ENCODE measurements at regions not wholly inside any gene's neighbourhood (a gene's known extent, or its start where the extent isn't known, plus 50 kb on each side); places are given as distances from the start of the nearest gene placed in this dataset.

DNA sequence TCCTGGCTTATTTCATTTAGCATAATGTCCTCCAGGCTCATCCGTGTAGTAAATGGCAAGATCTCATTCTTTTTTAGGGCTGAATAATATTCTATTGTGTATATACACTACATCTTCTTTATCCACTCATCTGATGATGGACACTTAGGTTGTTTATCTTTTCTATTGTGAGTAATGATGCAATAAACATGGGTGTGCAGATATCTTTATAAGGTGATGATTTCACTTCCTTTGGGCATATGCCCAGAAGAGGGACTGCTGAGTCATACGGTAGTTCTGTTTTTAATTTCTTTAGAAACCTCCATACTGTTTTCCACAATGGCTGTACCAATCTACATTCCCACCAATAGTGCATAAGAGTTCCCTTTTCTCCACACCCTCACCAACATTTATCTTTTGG, 317.6 kb upstream of the CNKSR2 start:
- no peaks in the 10 kb centered on the region for H3K36me3 Mint-ChIP-seq (ENCODE audit: low read depth)
- CTCF ChIA-PET = no interaction called here
- no peak overlapping the region for H3K4me3 Mint-ChIP-seq
- ATAC-seq (no peak), DNase-seq (no peak)
- H3K27ac Mint-ChIP-seq = no peak overlapping the region
- H3K4me1 Mint-ChIP-seq (ENCODE audit: low read depth) = no peaks in the 10 kb centered on the region
- POLR2A ChIA-PET = no interaction called here
- peaks cover 5% of the 10 kb centered on the region for H3K9me3 Mint-ChIP-seq (ENCODE audit: insufficient read depth)
- no peaks in the 10 kb centered on the region for H3K27me3 Mint-ChIP-seq (ENCODE audit: low read depth)

DNA sequence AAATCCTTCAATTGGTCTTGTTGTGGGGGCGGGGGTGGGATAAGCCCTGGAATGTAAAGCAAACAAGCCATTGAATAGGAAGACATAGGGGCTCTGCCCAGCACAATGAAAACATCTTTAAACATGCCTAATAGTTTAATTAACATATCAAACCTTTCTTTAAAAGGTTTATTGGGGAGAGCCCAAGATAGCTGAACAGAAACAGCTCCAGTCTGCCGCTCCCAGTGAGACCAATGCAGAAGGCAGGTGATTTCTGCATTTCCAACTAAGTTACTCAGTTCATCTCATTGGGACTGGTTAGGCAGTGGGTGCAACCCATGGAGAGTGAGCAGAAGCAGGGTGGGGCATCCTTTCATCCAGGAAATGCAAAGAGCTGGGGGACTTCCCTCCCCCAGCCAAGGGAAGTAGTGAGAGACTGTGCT, 327.2 kb upstream of the CNKSR2 start:
- no peaks in the 10 kb centered on the region for H3K4me1 Mint-ChIP-seq (ENCODE audit: low read depth)
- DNase-seq (no peak), ATAC-seq (no peak)
- ChIA-PET CTCF (no interaction called here), POLR2A (no interaction called here)
- H3K9me3 Mint-ChIP-seq (ENCODE audit: insufficient read depth) = no peaks in the 10 kb centered on the region
- H3K27ac Mint-ChIP-seq = no peak overlapping the region
- no peaks in the 10 kb centered on the region for H3K36me3 Mint-ChIP-seq (ENCODE audit: low read depth)
- no peak overlapping the region for H3K4me3 Mint-ChIP-seq
- H3K27me3 Mint-ChIP-seq (ENCODE audit: low read depth) = no peaks in the 10 kb centered on the region

DNA sequence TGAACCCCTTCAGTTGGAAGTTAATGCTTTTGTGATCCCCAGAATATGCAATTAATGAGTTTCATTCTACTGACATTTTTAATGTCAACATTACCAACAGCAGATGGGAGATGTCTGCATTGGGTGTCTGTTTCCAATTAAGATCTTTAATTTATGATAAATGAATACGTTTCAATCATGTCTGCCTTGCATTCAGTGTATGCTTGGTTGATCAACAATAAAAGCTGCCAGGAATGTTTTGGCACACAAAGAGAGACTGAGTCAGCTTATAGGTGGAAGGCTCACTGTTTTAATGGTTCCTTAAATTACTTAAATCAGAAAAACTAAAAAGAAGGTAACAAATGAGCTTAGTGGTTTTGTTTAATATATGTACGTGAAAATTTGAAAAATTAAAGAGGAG, 359.9 kb upstream of the CNKSR2 start:
- POLR2A ChIA-PET = no interaction called here

DNA sequence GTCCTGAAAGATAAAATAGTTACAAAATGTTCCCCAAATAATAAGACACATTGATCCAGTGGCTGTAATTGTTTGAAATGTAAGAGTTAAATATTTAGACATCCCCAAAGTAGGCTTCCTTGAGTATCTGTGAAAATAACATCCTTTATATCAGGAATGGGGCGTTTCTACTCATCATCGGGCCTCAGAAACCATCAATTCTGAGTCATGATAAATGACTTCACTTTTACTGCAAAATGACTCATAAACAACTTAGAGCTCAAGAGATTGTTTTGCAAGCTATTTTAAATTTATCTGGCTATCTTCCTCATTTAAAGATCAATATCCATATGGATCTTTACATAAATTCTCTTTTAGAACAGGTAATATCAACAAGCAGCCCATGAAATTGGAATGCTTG, 369.4 kb upstream of the CNKSR2 start:
- POLR2A ChIA-PET = no interaction called here
- CTCF ChIA-PET = no interaction called here
- ATAC-seq (no peak), DNase-seq (no peak)
- Mint-ChIP-seq H3K27me3 (ENCODE audit: low read depth) (no peaks in the 10 kb centered on the region), H3K27ac (no peak overlapping the region), H3K9me3 (ENCODE audit: insufficient read depth) (no peaks in the 10 kb centered on the region), H3K36me3 (ENCODE audit: low read depth) (no peaks in the 10 kb centered on the region), H3K4me1 (ENCODE audit: low read depth) (no peaks in the 10 kb centered on the region), H3K4me3 (no peak overlapping the region)

More for the DNA sequence above, 359.9 kb upstream of the CNKSR2 start:
- no peaks in the 10 kb centered on the region for H3K4me1 Mint-ChIP-seq (ENCODE audit: low read depth)
- no peaks in the 10 kb centered on the region for H3K36me3 Mint-ChIP-seq (ENCODE audit: low read depth)
- ATAC-seq (no peak), DNase-seq (no peak)
- H3K27ac Mint-ChIP-seq = no peak overlapping the region
- CTCF ChIA-PET = no interaction called here
- no peaks in the 10 kb centered on the region for H3K27me3 Mint-ChIP-seq (ENCODE audit: low read depth)
- H3K4me3 Mint-ChIP-seq = no peak overlapping the region
- no peaks in the 10 kb centered on the region for H3K9me3 Mint-ChIP-seq (ENCODE audit: insufficient read depth)

DNA sequence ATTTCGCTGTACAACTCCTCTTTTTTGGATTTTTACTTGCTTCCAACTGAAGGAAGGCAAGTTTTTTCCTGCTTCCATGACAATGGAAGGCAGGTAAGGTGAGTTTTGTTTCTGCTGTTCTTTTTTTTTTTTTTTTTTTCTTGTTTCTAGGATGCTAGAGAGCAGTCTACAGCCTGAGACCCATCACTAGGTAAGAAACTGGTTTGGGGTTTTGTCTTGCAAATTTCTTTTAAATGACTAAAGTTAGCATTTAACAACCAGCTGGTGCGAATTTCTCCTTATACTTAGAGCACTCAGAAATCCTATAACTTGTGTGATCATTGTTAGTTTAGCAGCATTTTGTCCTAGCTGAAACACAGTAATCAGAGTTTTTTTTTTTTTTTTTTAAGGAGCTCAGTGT, 378.4 kb upstream of the CNKSR2 start:
- ATAC-seq (no peak), DNase-seq (no peak)
- Mint-ChIP-seq H3K4me3 (no peak overlapping the region), H3K27ac (no peak overlapping the region), H3K4me1 (ENCODE audit: low read depth) (no peaks in the 10 kb centered on the region), H3K27me3 (ENCODE audit: low read depth) (no peaks in the 10 kb centered on the region), H3K36me3 (ENCODE audit: low read depth) (no peaks in the 10 kb centered on the region), H3K9me3 (ENCODE audit: insufficient read depth) (no peaks in the 10 kb centered on the region)
- ChIA-PET POLR2A (no interaction called here), CTCF (no interaction called here)

DNA sequence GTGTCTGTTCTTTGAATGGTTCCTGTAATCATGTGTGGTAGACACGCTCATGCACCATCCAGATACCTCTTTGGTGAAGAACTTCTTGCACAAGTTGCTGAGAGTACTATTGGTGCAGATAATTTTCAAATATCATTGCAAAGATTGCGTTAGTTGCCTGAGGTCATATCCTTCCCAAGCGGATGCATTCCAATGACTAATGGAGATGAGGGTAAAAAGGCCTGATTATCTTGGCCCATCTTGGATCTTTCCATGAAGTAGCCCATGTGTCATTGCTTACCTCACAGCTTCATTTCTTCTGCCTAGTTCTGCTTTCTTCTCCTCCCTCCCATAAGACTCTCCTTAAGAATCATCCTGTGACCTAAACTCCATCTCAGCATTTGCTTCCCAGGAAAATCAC, 384.9 kb upstream of the CNKSR2 start:
- Mint-ChIP-seq H3K27ac (no peak overlapping the region), H3K27me3 (ENCODE audit: low read depth) (no peaks in the 10 kb centered on the region), H3K36me3 (ENCODE audit: low read depth) (no peaks in the 10 kb centered on the region), H3K9me3 (ENCODE audit: insufficient read depth) (no peaks in the 10 kb centered on the region), H3K4me1 (ENCODE audit: low read depth) (no peaks in the 10 kb centered on the region), H3K4me3 (no peak overlapping the region)
- ChIA-PET POLR2A (no interaction called here), CTCF (no interaction called here)
- no peak for ATAC-seq
- DNase-seq = no peak

DNA sequence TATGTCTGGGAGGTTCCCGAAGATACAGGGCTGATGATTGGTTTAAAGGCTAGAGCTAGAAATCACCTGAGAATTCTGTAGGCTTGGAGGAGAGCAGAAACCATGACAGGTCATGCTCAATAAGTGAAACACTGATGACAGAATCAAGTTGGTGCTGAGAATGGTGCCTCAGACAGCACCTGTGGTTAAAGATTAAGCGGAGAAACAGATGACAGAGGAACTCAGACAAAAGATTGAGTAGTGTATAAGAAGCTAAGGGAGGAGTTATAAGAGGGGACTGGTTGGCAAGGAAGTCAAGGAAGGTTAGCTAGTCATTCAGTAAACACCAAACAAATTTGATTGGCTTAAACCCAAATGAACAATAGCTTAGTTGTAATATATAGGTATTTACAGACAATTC, 385.4 kb upstream of the CNKSR2 start:
- ChIA-PET POLR2A (no interaction called here), CTCF (no interaction called here)
- ATAC-seq (no peak), DNase-seq (no peak)
- H3K4me1 Mint-ChIP-seq (ENCODE audit: low read depth) = no peaks in the 10 kb centered on the region
- no peaks in the 10 kb centered on the region for H3K27me3 Mint-ChIP-seq (ENCODE audit: low read depth)
- H3K27ac Mint-ChIP-seq = no peak overlapping the region
- no peak overlapping the region for H3K4me3 Mint-ChIP-seq
- H3K9me3 Mint-ChIP-seq (ENCODE audit: insufficient read depth) = no peaks in the 10 kb centered on the region
- no peaks in the 10 kb centered on the region for H3K36me3 Mint-ChIP-seq (ENCODE audit: low read depth)

DNA sequence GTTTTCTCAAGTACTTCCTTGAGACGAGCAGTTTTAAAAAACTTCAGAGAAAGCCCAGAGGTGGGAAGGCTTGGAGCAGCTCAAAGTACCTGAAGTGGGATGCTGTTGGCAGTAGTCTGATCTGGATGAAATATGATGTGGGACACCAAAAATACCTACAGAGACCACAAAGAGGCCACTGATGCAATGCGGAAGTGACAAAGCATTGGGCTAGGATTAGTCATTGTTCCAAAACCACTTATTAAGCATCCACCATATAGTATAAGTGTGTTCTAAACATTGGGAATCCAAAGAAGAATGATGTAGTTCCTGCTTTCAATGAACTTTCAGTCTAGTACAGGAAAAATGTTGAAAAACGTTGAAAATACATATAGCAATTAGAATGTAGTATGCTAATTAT, 386.1 kb upstream of the CNKSR2 start:
- POLR2A ChIA-PET = no interaction called here

DNA sequence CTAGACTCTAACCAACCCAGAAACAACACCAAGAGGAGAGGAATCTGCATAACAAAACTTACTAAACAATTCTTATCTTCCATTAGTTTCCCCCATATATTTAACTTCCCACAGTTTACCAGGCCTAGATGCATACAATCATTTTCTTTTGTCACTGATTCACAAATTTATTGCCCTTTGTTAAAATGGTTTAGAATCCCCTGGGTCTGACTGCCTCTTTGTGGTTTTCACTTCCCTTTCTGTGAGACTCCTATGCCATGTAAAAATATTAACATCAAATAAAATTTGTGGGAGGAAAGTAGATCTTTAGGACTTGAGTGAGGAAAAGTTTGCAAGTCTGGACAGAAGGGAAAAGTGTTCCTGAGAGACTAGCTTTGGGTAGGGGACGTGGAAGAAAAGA, 393.8 kb upstream of the CNKSR2 start:
- H3K27me3 Mint-ChIP-seq (ENCODE audit: low read depth) = no peaks in the 10 kb centered on the region

More for the DNA sequence above, 386.1 kb upstream of the CNKSR2 start:
- DNase-seq (no peak), ATAC-seq (no peak)
- no peaks in the 10 kb centered on the region for H3K9me3 Mint-ChIP-seq (ENCODE audit: insufficient read depth)
- no peak overlapping the region for H3K4me3 Mint-ChIP-seq
- CTCF ChIA-PET = no interaction called here
- H3K27me3 Mint-ChIP-seq (ENCODE audit: low read depth) = no peaks in the 10 kb centered on the region
- no peaks in the 10 kb centered on the region for H3K36me3 Mint-ChIP-seq (ENCODE audit: low read depth)
- no peak overlapping the region for H3K27ac Mint-ChIP-seq
- no peaks in the 10 kb centered on the region for H3K4me1 Mint-ChIP-seq (ENCODE audit: low read depth)

DNA sequence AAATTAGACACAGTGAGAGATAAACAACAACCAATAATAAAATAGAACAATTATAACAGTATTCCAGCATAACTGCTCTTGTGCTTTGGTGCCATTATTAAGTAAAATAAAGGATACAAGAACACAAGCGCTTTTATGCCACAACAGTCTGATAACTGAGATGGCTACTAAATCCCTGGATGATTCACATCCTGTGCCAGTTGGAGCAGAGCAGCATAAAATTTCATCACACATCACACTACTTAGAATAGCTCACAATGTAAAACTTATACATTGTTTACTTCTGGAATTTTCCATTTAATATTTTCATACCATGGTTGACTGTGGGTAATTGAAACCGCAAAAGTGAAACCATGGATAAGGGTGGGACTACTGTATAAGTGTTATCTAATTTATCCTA, 399.9 kb upstream of the CNKSR2 start:
- Mint-ChIP-seq H3K27me3 (ENCODE audit: low read depth) (no peaks in the 10 kb centered on the region), H3K27ac (no peak overlapping the region), H3K9me3 (ENCODE audit: insufficient read depth) (no peaks in the 10 kb centered on the region), H3K36me3 (ENCODE audit: low read depth) (no peaks in the 10 kb centered on the region), H3K4me1 (ENCODE audit: low read depth) (no peaks in the 10 kb centered on the region), H3K4me3 (no peak overlapping the region)
- ChIA-PET POLR2A (no interaction called here), CTCF (no interaction called here)
- DNase-seq (no peak), ATAC-seq (no peak)

More for the DNA sequence above, 393.8 kb upstream of the CNKSR2 start:
- Mint-ChIP-seq H3K4me1 (ENCODE audit: low read depth) (no peaks in the 10 kb centered on the region), H3K9me3 (ENCODE audit: insufficient read depth) (no peaks in the 10 kb centered on the region), H3K36me3 (ENCODE audit: low read depth) (no peaks in the 10 kb centered on the region), H3K27ac (no peak overlapping the region), H3K4me3 (no peak overlapping the region)
- ATAC-seq = no peak
- ChIA-PET CTCF (no interaction called here), POLR2A (no interaction called here)
- DNase-seq = no peak

DNA sequence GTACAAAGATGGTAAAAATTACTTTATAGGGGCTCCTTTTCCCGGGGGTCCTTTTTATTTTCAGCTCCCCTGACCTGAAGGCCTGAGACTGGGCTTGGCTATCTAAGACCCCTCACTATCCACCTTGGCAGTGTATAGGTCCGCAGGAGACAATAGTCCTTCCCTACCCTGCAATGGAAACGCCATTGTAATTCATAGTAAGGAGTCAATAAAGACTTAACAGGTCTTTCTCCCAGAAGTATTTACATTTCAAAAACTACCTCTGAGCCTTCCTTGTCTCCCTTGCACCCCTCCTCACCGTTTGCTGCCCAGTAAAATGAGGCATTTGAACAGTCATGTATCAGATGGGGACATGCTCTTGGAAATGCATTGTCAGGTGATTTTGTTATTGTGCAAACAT, 401.2 kb upstream of the CNKSR2 start:
- Mint-ChIP-seq H3K27ac (no peak overlapping the region), H3K27me3 (ENCODE audit: low read depth) (no peaks in the 10 kb centered on the region), H3K4me1 (ENCODE audit: low read depth) (no peaks in the 10 kb centered on the region), H3K36me3 (ENCODE audit: low read depth) (no peaks in the 10 kb centered on the region), H3K4me3 (no peak overlapping the region), H3K9me3 (ENCODE audit: insufficient read depth) (no peaks in the 10 kb centered on the region)
- no peak for ATAC-seq
- no peak for DNase-seq
- ChIA-PET CTCF (no interaction called here), POLR2A (no interaction called here)

DNA sequence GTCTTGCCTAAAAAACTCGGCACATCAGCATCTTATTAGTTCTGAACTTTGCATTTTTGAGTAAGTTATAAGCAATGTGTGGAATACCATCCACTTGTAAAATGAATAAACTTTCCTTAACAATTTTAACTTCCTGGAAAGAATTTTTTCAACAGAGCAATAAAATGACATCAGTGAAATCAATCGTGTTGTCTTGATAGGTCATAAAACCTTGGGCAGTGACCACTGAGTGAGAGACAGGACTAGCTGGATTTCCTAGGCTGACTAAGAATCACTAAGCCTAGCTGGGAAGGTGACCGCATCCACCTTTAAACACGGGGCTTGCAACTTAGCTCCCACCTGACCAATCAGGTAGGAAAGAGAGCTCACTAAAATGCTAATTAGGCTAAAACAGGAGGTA, 403.0 kb upstream of the CNKSR2 start:
- Mint-ChIP-seq H3K4me3 (no peak overlapping the region), H3K27me3 (ENCODE audit: low read depth) (no peaks in the 10 kb centered on the region), H3K4me1 (ENCODE audit: low read depth) (no peaks in the 10 kb centered on the region), H3K27ac (no peak overlapping the region), H3K36me3 (ENCODE audit: low read depth) (no peaks in the 10 kb centered on the region), H3K9me3 (ENCODE audit: insufficient read depth) (no peaks in the 10 kb centered on the region)
- no peak for ATAC-seq
- CTCF ChIA-PET = no interaction called here
- POLR2A ChIA-PET = no interaction called here
- DNase-seq = no peak

DNA sequence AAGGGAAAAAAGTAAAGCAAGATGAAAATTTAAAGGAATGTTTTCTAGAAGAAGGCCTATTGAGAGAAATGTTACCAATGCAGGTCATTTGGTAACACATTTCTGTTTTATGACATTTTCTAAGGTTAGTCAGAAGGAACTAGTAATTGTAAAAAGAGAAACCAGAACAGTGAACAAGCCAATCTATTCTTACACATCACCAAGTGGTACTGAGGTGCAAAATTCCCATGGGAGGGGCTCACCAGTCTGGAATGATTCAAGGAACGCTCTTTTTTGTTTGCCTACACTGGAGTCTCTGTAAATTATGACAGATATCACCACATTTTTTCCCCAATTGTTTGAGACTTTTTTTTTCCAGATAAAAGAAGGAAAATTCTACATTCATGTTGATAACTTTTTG, 404.7 kb upstream of the CNKSR2 start:
- Mint-ChIP-seq H3K27ac (no peak overlapping the region), H3K4me3 (no peak overlapping the region), H3K27me3 (ENCODE audit: low read depth) (no peaks in the 10 kb centered on the region), H3K4me1 (ENCODE audit: low read depth) (no peaks in the 10 kb centered on the region), H3K36me3 (ENCODE audit: low read depth) (no peaks in the 10 kb centered on the region), H3K9me3 (ENCODE audit: insufficient read depth) (no peaks in the 10 kb centered on the region)
- DNase-seq (no peak), ATAC-seq (no peak)
- CTCF ChIA-PET = no interaction called here
- POLR2A ChIA-PET = no interaction called here

DNA sequence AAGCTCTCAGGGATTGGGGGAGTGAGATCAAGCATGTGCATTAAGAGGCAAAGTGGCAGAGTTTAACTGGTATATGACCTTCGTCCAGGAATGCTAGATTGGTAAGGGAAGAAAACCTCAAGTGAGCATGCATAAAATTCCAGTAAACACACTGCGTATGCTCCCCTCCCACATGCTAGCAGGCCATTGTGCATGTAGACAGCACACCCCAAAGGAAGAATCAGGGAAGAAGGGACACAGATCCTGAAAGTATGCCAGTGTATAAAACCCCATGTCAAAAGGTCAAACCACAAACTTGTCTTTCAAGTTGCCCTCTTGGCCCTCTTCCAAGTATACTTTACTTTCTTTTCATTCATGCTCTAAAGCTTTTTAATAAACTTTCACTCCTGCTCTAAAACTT, 405.2 kb upstream of the CNKSR2 start:
- H3K36me3 Mint-ChIP-seq (ENCODE audit: low read depth) = no peaks in the 10 kb centered on the region
- ATAC-seq (no peak), DNase-seq (no peak)
- H3K4me3 Mint-ChIP-seq = no peak overlapping the region
- H3K27ac Mint-ChIP-seq = no peak overlapping the region
- H3K4me1 Mint-ChIP-seq (ENCODE audit: low read depth) = no peaks in the 10 kb centered on the region
- CTCF ChIA-PET = no interaction called here
- no peaks in the 10 kb centered on the region for H3K27me3 Mint-ChIP-seq (ENCODE audit: low read depth)
- POLR2A ChIA-PET = no interaction called here
- no peaks in the 10 kb centered on the region for H3K9me3 Mint-ChIP-seq (ENCODE audit: insufficient read depth)

Data from activated CD8-positive, alpha-beta T cell treated with anti-CD3 and anti-CD28 coated beads, Interleukin-2, amount 10 ng/mL, durations not matched to agents 7 days and 5 days (primary cell).